ENCODE measurements at regions not wholly inside any gene's neighbourhood (a gene's known extent, or its start where the extent isn't known, plus 50 kb on each side); places are given as distances from the start of the nearest gene placed in this dataset.

DNA sequence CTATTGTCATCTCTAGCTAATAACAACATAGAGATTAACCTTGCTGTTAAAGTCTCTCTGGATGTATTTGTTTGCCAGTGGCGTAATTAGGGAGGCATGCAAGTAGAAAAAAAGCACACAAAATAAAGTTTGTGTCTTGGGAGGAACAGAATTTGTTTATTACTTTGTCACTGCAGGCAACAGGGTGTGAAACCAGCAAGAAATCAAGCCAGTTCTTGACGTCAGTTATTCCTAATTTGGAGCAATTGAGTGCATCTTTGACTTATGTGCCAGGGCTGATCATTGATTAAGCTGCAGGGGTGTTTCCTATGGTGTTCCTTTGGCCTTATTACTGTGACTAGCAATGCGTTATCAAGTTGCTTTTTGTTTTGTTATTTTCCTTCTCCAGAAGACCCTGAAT is 751.0 kb downstream of the KCNA4 start:
- Histone ChIP-seq H3K4me1 (ENCODE audit: control insufficient read depth, low read length) (no peaks in the 10 kb centered on the region), H3K79me2 (ENCODE audit: control insufficient read depth, low read length) (no peaks in the 10 kb centered on the region), H3K4me3 (ENCODE audit: low read length) (no peak overlapping the region), H3K27ac (ENCODE audit: low read depth, low read length) (no peak overlapping the region), H3K9me2 (replicated peaks; ENCODE audit: control insufficient read depth, low read length) (no peaks in the 10 kb centered on the region), H3K36me3 (ENCODE audit: control insufficient read depth, low read length) (no peaks in the 10 kb centered on the region), H3K27me3 (ENCODE audit: control insufficient read depth, low read length) (no peaks in the 10 kb centered on the region), H3F3A (ENCODE audit: control insufficient read depth, insufficient read depth) (no peaks in the 10 kb centered on the region), H4K20me1 (ENCODE audit: control insufficient read depth, insufficient read depth, low read depth, low read length) (no peaks in the 10 kb centered on the region), H3K4me2 (ENCODE audit: low read length) (no peak overlapping the region), H3K9me3 (ENCODE audit: control insufficient read depth, insufficient read depth, low read length) (no peaks in the 10 kb centered on the region)
- TF ChIP-seq EZH2phosphoT487 (IDR thresholded peaks at IDR 0.05; ENCODE audit: borderline replicate concordance, low read length) = no peak
- TF ChIP-seq, protein P1, sequence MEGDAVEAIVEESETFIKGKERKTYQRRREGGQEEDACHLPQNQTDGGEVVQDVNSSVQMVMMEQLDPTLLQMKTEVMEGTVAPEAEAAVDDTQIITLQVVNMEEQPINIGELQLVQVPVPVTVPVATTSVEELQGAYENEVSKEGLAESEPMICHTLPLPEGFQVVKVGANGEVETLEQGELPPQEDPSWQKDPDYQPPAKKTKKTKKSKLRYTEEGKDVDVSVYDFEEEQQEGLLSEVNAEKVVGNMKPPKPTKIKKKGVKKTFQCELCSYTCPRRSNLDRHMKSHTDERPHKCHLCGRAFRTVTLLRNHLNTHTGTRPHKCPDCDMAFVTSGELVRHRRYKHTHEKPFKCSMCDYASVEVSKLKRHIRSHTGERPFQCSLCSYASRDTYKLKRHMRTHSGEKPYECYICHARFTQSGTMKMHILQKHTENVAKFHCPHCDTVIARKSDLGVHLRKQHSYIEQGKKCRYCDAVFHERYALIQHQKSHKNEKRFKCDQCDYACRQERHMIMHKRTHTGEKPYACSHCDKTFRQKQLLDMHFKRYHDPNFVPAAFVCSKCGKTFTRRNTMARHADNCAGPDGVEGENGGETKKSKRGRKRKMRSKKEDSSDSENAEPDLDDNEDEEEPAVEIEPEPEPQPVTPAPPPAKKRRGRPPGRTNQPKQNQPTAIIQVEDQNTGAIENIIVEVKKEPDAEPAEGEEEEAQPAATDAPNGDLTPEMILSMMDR (IDR thresholded peaks at IDR 0.05; ENCODE audit: low read depth, low read length, poor library complexity, severe bottlenecking) = no peak

DNA sequence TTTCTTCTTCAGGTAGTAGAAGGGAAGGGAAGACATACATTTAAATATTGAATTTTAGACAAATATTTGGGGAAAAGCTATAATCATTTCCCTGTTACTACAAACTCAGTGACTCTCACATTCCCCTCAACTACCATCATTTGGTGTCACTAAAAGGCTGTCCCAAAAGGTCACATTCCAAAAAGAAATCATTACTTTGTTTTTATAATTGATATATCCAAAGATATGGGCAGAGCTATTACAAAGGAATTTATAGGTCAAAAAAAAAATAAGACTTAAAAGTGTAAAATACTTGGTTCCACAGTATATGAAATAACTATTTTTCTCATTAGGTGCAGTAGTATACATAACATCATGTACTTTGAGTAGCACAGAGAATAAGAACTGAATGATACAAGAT is 751.4 kb downstream of the KCNA4 start:
- Histone ChIP-seq H3K27ac (ENCODE audit: low read depth, low read length) (no peak overlapping the region), H3K9me2 (replicated peaks; ENCODE audit: control insufficient read depth, low read length) (no peaks in the 10 kb centered on the region), H3F3A (ENCODE audit: control insufficient read depth, insufficient read depth) (no peaks in the 10 kb centered on the region), H3K4me1 (ENCODE audit: control insufficient read depth, low read length) (no peaks in the 10 kb centered on the region), H3K4me2 (ENCODE audit: low read length) (no peak overlapping the region), H3K9me3 (ENCODE audit: control insufficient read depth, insufficient read depth, low read length) (no peaks in the 10 kb centered on the region), H3K36me3 (ENCODE audit: control insufficient read depth, low read length) (no peaks in the 10 kb centered on the region), H3K27me3 (ENCODE audit: control insufficient read depth, low read length) (no peaks in the 10 kb centered on the region), H3K79me2 (ENCODE audit: control insufficient read depth, low read length) (no peaks in the 10 kb centered on the region), H4K20me1 (ENCODE audit: control insufficient read depth, insufficient read depth, low read depth, low read length) (no peaks in the 10 kb centered on the region), H3K4me3 (ENCODE audit: low read length) (no peak overlapping the region)
- TF ChIP-seq EZH2phosphoT487 (IDR thresholded peaks at IDR 0.05; ENCODE audit: borderline replicate concordance, low read length) = no peak
- TF ChIP-seq, protein P1 (IDR thresholded peaks at IDR 0.05; ENCODE audit: low read depth, low read length, poor library complexity, severe bottlenecking) = no peak

- TF ChIP-seq, protein P1 (IDR thresholded peaks at IDR 0.05; ENCODE audit: low read depth, low read length, poor library complexity, severe bottlenecking) = no peak
- TF ChIP-seq EZH2phosphoT487 (IDR thresholded peaks at IDR 0.05; ENCODE audit: borderline replicate concordance, low read length) = no peak
- Histone ChIP-seq H3K27me3 (ENCODE audit: control insufficient read depth, low read length) (no peaks in the 10 kb centered on the region), H3K4me3 (ENCODE audit: low read length) (no peak overlapping the region), H3K9me3 (ENCODE audit: control insufficient read depth, insufficient read depth, low read length) (no peaks in the 10 kb centered on the region), H3K36me3 (ENCODE audit: control insufficient read depth, low read length) (no peaks in the 10 kb centered on the region), H3K27ac (ENCODE audit: low read depth, low read length) (no peak overlapping the region), H4K20me1 (ENCODE audit: control insufficient read depth, insufficient read depth, low read depth, low read length) (no peaks in the 10 kb centered on the region), H3K4me1 (ENCODE audit: control insufficient read depth, low read length) (no peaks in the 10 kb centered on the region), H3F3A (ENCODE audit: control insufficient read depth, insufficient read depth) (no peaks in the 10 kb centered on the region), H3K4me2 (ENCODE audit: low read length) (no peak overlapping the region), H3K9me2 (replicated peaks; ENCODE audit: control insufficient read depth, low read length) (no peaks in the 10 kb centered on the region), H3K79me2 (ENCODE audit: control insufficient read depth, low read length) (no peaks in the 10 kb centered on the region)
These were observed 752.7 kb downstream of the KCNA4 start for GRCh38 chr11:29263971-29264682.

All from DOHH2 (cell line).